CD4-positive, alpha-beta T cell treated with Interleukin-6 at 100 ng/mL for 8 hours (primary cell): ENCODE measurements at regions not wholly inside any gene's neighbourhood (a gene's known extent, or its start where the extent isn't known, plus 50 kb on each side); places are given as distances from the start of the nearest gene placed in this dataset.
"Not testable (repeated sequence)": the region's sequence is repeated elsewhere in the genome, so short reads cannot be mapped to it uniquely, and the experiment has no call there.

ENCODE experiments used
- DNase-seq: peaks from one replicate; pipeline ENCODE4 v3.0.0-alpha.2; 2020; ENCODE audit warnings: mixed read lengths, low spot score

- no peak for DNase-seq
Observed at GRCh38 chr6:112401083-112401482, 54.0 kb downstream of the RFPL4B start.

DNA sequence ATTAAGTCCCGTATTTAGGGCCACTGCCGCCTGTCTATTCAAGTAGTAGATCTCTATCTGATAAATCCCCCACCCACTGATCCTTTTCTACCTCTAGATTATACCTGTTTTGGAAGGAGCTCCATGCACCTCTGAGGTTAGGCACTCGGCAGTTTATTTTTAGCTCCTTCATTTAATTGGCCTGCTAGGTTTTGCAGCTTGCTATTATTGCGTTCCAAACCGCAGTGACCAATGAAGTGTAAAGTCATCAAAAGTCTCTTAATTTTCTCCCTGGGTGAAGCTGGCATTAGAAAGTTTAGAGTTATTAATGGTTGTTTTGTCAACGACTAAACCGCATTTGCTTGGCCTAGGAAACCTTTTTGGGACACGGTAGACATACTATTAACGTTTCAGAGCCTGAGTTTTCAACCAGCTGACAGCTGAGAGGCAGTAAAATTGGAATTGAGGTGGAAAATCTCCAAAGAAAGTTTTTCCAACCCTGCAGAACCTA lies 60.0 kb downstream of the RFPL4B start:
- DNase-seq, result no peak

- no peak for DNase-seq
Observed at GRCh38 chr6:112408522-112408921, 61.4 kb downstream of the RFPL4B start.

DNA sequence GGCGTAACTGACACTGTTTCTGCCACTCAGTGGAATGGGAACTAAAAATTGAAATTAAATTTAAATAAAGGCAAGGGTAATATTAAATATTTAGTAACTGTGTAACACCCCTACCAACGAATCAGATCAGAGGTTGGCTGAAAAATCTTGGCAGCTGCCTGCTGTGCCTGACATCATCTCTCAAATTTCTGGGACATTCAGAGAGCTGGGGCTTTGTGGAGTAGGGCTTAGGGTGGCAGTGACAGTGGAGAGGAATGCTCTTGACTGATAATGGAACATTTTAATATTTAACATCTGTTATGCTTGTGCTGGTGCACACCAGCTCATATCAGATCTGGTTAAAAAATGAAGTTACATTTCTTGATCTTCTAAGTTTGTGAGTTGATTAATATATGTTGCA lies 62.2 kb downstream of the RFPL4B start:
- no peak for DNase-seq

GRCh38 chr6:112413780-112414179 lies 66.7 kb downstream of the RFPL4B start:
- no peak for DNase-seq

DNA sequence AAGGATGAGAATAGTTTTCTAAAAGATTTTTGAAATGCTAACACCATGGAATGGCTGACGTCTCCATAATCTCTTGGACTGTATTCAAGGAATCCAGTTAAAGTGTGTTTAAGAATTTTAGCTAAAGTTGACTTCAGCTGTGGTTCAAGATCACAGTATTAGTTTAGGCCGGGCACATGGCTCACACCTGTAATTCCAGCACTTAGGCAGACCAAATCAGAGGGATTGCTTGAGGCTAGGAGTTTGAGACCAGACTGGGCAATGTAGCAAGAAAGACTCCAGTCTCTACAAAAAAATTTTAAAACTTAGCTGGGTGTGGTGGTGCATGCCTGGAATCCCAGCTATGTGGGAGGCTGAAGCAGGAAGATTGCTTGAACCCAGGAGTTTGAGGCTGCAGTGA lies 68.2 kb downstream of the RFPL4B start:
- no peak for DNase-seq

- DNase-seq, result no peak
Observed at GRCh38 chr6:112416866-112417265, 69.7 kb downstream of the RFPL4B start.

GRCh38 chr6:112427011-112427410 lies 79.9 kb downstream of the RFPL4B start:
- DNase-seq, result not testable (repeated sequence)

- no peak for DNase-seq
Observed at GRCh38 chr6:112427499-112427898, 80.4 kb downstream of the RFPL4B start.

DNA sequence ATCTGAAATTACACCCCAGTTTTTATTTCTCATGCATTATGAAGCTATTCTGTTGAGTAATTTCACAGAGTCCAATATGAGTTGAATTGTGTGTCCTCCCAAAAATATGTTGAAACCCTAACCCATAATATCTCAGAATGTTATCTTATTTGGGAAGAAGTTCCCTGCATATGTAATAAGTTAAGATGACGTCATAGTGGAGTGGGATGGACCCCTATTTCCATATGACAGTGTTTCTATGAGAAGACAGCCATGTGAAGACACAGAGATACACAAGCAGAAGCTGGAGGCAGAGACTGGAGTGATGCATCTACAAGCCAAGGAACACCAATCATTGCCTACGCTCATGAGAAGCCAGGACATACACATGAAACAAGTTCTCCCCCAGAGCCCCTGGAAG lies 81.3 kb downstream of the RFPL4B start:
- no peak for DNase-seq

DNA sequence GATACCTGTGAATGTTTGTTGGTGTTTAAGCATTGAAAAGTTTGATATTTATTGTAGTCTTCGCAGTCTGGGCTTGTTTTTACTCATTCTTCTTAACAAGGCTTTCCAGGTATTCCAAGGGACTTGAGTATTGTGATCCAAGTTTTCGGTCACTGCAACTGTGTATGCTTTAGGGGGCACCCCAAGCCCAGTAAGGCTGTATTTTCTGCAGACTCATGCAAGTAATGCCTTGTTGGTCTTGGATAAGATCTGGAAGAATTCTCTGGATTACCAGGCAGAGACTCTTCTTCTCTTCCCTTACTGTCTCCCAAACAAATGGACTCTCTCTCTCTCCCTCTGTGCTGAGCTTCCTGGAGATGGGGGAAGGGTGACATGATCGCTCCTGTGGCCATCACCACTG lies 82.1 kb downstream of the RFPL4B start:
- no peak for DNase-seq

GRCh38 chr6:112431803-112432202 lies 84.7 kb downstream of the RFPL4B start:
- no peak for DNase-seq

GRCh38 chr6:112432853-112433252 lies 85.7 kb downstream of the RFPL4B start:
- DNase-seq, result no peak

DNA sequence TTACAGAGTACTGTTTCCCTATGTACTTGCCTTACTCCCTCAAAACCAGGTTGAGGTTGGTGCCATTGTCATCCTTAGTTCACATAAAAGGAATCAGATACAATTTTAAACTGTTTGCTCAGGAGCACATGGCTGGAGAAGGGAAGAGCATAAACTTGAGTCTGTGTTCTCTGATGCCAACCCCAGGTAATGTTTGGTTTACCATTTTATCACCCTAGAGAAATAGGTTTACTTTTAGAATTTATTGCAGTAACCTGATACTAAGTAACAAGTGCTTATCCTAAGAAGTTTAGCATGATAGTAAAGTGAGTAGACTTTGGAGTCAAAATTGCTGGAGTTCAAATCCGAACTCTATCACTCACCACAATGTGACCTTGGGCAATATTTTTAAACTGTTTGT lies 86.3 kb downstream of the RFPL4B start:
- no peak for DNase-seq

DNA sequence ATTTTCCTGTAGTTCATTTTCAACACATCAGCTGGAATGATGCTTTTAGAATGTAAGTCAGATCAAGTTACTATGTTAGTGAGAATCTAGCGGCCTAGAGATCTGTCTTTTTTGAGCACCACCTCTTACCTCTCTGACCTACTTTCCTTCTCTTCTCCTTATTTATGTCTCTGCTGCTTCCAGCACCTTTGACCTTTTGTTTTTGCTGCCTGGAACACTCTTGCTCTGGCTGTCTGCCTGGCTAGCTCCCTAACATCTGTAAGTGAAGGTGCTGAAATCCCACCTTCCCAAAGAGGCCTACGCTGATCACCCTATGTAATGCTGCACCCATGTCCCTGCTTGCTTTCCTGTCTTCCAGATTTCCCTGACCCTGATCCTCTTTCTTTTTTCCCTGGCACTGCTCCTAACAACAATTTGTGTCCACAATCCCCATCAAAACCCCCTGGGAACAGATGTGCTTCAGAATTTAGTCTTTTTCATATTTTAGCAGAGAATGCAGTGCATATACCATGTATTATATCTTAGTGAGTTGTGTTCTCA lies 87.8 kb downstream of the RFPL4B start:
- DNase-seq, result no peak

GRCh38 chr6:112437058-112437457 lies 89.9 kb downstream of the RFPL4B start:
- no peak for DNase-seq

DNA sequence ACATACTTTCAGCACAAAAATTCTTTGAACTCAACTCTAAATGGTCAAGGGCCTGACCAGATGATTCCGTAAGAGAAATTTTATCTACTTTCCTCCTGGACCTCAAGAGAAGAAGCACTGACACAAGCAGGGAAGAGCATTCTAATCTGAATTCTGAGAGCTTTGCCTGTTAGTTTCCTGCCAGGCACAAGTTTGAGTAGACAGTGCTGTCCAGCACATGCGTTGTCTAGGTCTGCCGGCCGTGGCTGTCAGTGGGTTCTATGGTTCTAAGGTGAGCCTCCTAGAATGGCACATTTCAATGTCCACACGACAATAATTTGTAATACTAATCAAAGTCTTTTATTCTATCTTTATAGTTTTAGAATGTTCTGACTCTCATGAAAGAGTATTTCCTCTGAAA lies 91.9 kb downstream of the RFPL4B start:
- DNase-seq, result no peak

- DNase-seq, result no peak
Observed at GRCh38 chr6:112439432-112439831, 92.3 kb downstream of the RFPL4B start.

DNA sequence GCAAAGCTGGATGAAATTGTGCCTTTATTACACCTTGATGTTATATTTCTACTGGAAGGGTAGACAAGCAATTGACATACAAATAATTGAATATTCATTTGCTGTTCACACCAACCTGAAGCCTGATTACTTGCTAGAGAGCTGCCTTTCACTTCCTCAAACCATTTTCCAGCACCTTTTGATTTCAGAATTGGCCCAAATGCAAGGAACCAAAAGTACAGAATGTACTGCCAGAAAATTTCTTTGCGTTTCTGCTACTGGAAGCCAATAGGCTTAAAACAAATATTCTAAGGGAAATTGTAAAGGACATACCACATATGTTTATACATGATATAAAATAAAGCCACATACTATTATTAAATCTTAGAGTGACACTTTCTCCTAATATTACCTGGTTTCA lies 94.5 kb downstream of the RFPL4B start:
- no peak for DNase-seq

DNA sequence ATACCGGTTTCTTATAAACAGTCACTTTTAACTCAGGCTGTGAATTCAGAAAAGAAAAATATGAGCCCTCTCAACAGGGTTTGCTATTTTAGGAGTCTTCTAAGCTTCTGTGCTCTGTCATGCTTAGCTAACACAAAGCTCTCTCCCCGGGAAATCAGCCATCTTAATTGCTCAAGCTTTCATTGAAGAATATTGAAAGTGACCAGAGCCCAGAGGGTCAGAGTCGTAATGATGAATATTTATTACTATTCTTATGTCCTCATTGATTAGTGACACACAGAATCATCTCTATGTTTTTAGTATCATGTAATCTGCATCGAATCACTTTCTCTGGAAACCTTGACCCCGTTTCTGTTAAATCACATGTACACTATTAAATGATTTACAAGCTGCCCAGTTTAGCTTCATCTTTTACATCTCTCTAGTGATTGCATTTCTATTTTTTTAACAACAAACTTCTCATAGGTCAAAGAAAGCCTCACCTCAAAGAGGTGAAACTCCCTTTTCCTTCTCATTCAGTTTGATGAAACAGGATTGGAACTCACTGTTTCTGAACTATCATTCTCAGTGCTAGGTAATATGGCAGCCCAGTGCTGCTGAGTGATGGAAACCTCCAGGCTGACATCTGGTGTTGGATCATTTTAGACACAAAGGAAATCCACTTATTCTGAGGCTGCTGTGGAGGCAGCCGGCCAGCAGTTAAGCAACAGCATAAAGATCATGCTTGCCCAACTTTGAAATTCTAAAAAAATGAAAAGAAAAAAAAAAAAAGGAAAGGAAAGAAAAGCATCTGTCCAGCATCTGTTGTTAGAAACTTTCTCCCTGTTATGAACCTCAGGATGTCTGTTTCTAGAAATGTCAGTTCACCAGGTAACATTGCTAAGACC lies 96.3 kb downstream of the RFPL4B start:
- no peak for DNase-seq

DNA sequence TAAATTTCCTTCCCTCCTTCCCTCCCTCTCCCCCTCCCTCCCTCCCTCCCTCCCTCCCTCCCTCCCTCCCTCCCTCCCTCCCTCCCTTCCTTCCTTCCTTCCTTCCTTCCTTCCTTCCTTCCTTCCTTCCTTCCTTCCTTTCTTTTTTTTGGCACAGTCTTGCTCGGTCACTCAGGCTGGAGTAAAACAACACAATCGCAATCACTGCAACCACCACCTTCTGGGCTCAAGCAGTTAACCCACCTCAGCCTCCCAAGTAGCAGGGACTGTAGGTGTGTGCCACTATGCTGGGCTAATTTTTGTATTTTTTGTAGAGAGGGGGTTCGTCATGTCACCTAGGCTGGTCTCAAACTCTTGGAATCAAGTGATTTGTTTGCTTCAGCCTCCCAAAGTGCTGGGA lies 101.7 kb downstream of the RFPL4B start:
- not testable (repeated sequence) for DNase-seq

DNA sequence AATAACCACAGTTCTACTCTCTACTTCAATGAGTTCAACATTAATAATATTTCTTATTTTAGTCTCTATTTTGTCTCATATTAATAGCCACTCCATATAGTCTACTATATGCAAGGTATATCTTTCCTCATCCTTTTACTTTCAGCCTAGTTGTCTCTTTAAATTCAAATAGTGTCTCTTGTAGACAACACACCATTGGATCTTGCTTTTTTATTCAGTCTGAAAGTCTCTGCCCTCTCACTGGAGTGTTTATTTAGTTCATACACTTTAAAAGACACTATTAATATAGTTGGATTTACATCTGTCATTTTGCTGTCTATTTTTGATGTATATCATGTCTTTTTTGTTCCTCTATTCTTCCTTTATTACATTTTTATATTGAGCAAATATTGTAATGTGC lies 103.5 kb downstream of the RFPL4B start:
- no peak for DNase-seq

DNA sequence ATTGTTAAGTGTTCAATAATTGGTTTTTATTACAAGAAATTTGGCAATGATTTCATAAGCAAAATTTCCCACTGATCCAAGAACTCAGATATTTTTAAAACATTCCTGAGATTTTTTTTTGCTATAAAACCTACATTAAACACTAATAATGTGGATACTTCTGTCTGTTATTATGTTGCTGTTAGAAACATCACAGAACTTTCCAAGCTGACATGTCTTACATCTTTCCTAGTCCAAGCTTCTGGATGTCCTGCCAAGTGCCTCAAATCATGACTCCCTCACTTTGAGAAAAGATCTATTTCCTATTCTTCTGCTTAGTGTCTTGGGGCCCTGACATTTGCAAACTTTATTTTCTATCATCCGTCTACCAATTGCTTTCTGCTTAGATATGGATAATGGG lies 110.8 kb downstream of the RFPL4B start:
- DNase-seq, result no peak
